Loucy (cell line): ENCODE measurements at regions not wholly inside any gene's neighbourhood (a gene's known extent, or its start where the extent isn't known, plus 50 kb on each side); places are given as distances from the start of the nearest gene placed in this dataset.
"Not testable (repeated sequence)": the region's sequence is repeated elsewhere in the genome, so short reads cannot be mapped to it uniquely, and the experiment has no call there.

Source experiments
- H2AFZ ChIP-seq: fragments of 200-600 bp; sonication (generic); 2 replicates; pipeline ENCODE4 v1.6.0; 2016; ENCODE audit warnings: antibody characterized with exemption, mild to moderate bottlenecking, low read length, moderate library complexity
- H3F3A ChIP-seq: fragments of 200-600 bp; 2 replicates; pipeline ENCODE4 v1.6.0; 2016; ENCODE audit warnings: antibody characterized with exemption, low read depth, mild to moderate bottlenecking
- H3K27me3 ChIP-seq: fragments of 200-600 bp; sonication (generic); 2 replicates; pipeline ENCODE4 v1.6.1; 2014; ENCODE audit warnings: low read length, mild to moderate bottlenecking; ENCODE audit not compliant: insufficient read depth, poor library complexity, severe bottlenecking
- H3K36me3 ChIP-seq: fragments of 200-600 bp; sonication (generic); 2 replicates; pipeline ENCODE4 v1.6.1; 2016; ENCODE audit warnings: low read length; ENCODE audit not compliant: insufficient read depth
- H3K4me1 ChIP-seq: fragments of 200-600 bp; sonication (generic); 2 replicates; pipeline ENCODE4 v1.5.1; 2014; ENCODE audit warnings: low read length, mild to moderate bottlenecking; ENCODE audit not compliant: insufficient read depth, poor library complexity, severe bottlenecking
- H3K4me2 ChIP-seq: fragments of 200-600 bp; sonication (generic); 2 replicates; pipeline ENCODE4 v1.6.0; 2014; ENCODE audit warnings: antibody characterized with exemption, low read length, low read depth, mild to moderate bottlenecking; ENCODE audit not compliant: poor library complexity, severe bottlenecking
- H3K4me3 ChIP-seq: fragments of 200-600 bp; sonication (generic); 2 replicates; pipeline ENCODE4 v1.5.1; 2014; ENCODE audit warnings: low read length, mild to moderate bottlenecking, mixed read lengths; ENCODE audit not compliant: poor library complexity, severe bottlenecking
- H3K79me2 ChIP-seq: fragments of 200-600 bp; sonication (generic); 2 replicates; pipeline ENCODE4 v1.6.1; 2014; ENCODE audit warnings: low read length; ENCODE audit not compliant: insufficient read depth
- H3K9ac ChIP-seq: fragments of 200-600 bp; sonication (generic); 2 replicates; pipeline ENCODE4 v1.6.0; 2014; ENCODE audit warnings: mild to moderate bottlenecking, low read depth, low read length, moderate library complexity; ENCODE audit not compliant: poor library complexity, severe bottlenecking
- H3K9me2 ChIP-seq: fragments of 200-600 bp; sonication (generic); replicated peaks from 2 replicates; pipeline ENCODE4 v1.6.1; 2016; ENCODE audit warnings: low read depth, low read length, mixed read lengths
- H3K9me3 ChIP-seq: fragments of 200-600 bp; sonication (generic); 2 replicates; pipeline ENCODE4 v1.6.1; 2014; ENCODE audit warnings: mild to moderate bottlenecking, antibody characterized with exemption, low read length, low read depth; ENCODE audit not compliant: insufficient read depth
- H4K20me1 ChIP-seq: fragments of 200-600 bp; sonication (generic); 2 replicates; pipeline ENCODE4 v1.6.0; 2014; ENCODE audit warnings: antibody characterized with exemption, low read length, mild to moderate bottlenecking; ENCODE audit not compliant: insufficient read depth, poor library complexity, severe bottlenecking
- CTCF ChIP-seq: fragments of 200-600 bp; sonication (generic); conservative IDR thresholded peaks from 2 replicates; pipeline ENCODE4 v1.5.1; 2014; ENCODE audit warnings: mild to moderate bottlenecking, antibody characterized with exemption, low read length
- EZH2phosphoT487 ChIP-seq: fragments of 200-600 bp; IDR thresholded peaks from 2 replicates; pipeline ENCODE4 v1.6.1; 2018; ENCODE audit warnings: antibody characterized with exemption, mild to moderate bottlenecking, moderate library complexity, borderline replicate concordance

- no peaks in the 10 kb centered on the region for H3K9me3 ChIP-seq
- no peaks in the 10 kb centered on the region for H3K79me2 ChIP-seq
- H3K4me2 ChIP-seq = no peak overlapping the region
- no peaks in the 10 kb centered on the region for H3F3A ChIP-seq
- H3K4me3 ChIP-seq = no peak overlapping the region
- TF ChIP-seq EZH2phosphoT487 (no peak), CTCF (no peak)
- no peaks in the 10 kb centered on the region for H4K20me1 ChIP-seq
- H3K9ac ChIP-seq = no peak overlapping the region
- no peaks in the 10 kb centered on the region for H3K36me3 ChIP-seq
- no peaks in the 10 kb centered on the region for H3K4me1 ChIP-seq
- no peaks in the 10 kb centered on the region for H3K27me3 ChIP-seq
- H3K9me2 ChIP-seq = no peaks in the 10 kb centered on the region
- no peak overlapping the region for H2AFZ ChIP-seq
Observed at GRCh38 chr18:56488739-56489138, 149.7 kb downstream of the TXNL1 start.

DNA sequence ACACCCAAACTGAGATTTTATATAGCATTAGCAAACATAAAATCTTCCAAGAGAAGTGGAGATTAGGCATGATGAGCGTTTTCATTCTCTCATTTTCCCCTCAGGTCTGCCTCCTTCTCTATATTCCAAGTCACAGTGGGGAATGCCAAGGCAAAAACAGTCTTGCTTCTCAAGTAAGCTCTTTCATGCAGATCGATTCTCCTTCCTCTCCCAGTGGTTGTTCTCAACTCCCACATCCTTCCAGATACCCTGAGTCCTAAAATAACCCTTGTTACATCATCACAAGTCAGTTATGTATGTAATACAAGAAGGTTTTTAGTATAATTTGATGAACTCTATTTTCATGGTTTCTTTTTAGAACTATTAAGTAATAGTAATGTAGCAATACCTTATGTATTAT is 150.6 kb downstream of the TXNL1 start:
- H4K20me1 ChIP-seq = no peaks in the 10 kb centered on the region
- H3K36me3 ChIP-seq = no peaks in the 10 kb centered on the region
- no peak overlapping the region for H3K4me3 ChIP-seq
- H3K9me3 ChIP-seq = no peaks in the 10 kb centered on the region
- H3K79me2 ChIP-seq = no peaks in the 10 kb centered on the region
- no peak overlapping the region for H3K4me2 ChIP-seq
- H2AFZ ChIP-seq = no peak overlapping the region
- no peaks in the 10 kb centered on the region for H3F3A ChIP-seq
- no peaks in the 10 kb centered on the region for H3K4me1 ChIP-seq
- H3K9ac ChIP-seq = no peak overlapping the region
- H3K9me2 ChIP-seq = no peaks in the 10 kb centered on the region
- no peak for TF ChIP-seq CTCF
- TF ChIP-seq EZH2phosphoT487 = no peak
- H3K27me3 ChIP-seq = no peaks in the 10 kb centered on the region

DNA sequence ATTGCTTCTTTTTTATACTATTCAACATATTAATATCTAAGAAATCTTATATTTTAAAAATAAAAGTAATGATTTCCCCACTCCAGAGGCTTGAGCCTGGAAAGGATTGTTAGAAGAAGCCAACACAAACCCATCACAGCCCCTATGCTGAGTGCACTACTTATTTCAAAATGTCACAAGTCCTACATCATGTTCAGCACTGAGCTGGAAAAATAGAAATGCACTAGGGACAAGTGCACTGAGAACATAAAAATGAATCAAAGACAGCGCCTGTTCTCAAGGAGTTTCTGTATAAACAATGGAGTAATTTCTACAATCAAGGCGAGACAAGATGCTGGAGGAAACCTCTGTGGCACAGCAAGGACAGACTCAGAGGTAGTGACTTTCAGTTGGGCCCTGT is 155.0 kb downstream of the TXNL1 start:
- H3K9me3 ChIP-seq = no peaks in the 10 kb centered on the region
- H3K27me3 ChIP-seq = no peaks in the 10 kb centered on the region
- H3F3A ChIP-seq = no peaks in the 10 kb centered on the region
- H3K9ac ChIP-seq = no peak overlapping the region
- no peaks in the 10 kb centered on the region for H3K9me2 ChIP-seq
- no peaks in the 10 kb centered on the region for H4K20me1 ChIP-seq
- TF ChIP-seq CTCF (no peak), EZH2phosphoT487 (no peak)
- H3K79me2 ChIP-seq = no peaks in the 10 kb centered on the region
- no peaks in the 10 kb centered on the region for H3K36me3 ChIP-seq
- H3K4me3 ChIP-seq = no peak overlapping the region
- H3K4me1 ChIP-seq = no peaks in the 10 kb centered on the region
- no peak overlapping the region for H3K4me2 ChIP-seq
- no peak overlapping the region for H2AFZ ChIP-seq

GRCh38 chr18:56482813-56483212 is 155.6 kb downstream of the TXNL1 start:
- not testable (repeated sequence) for H3F3A ChIP-seq

More at GRCh38 chr18:56482813-56483212, 155.6 kb downstream of the TXNL1 start:
- not testable (repeated sequence) for H3K9ac ChIP-seq, H3K4me2 ChIP-seq, H3K79me2 ChIP-seq, H3K4me3 ChIP-seq, H3K9me3 ChIP-seq, H3K36me3 ChIP-seq, H3K4me1 ChIP-seq, H3K27me3 ChIP-seq, H2AFZ ChIP-seq, H4K20me1 ChIP-seq, H3K9me2 ChIP-seq
